HG02798 (cell line): ENCODE measurements at regions not wholly inside any gene's neighbourhood (a gene's known extent, or its start where the extent isn't known, plus 50 kb on each side); places are given as distances from the start of the nearest gene placed in this dataset.
"Not testable (repeated sequence)": the region's sequence is repeated elsewhere in the genome, so short reads cannot be mapped to it uniquely, and the experiment has no call there.

Experiments used
- ATAC-seq: cut with Tn5 transposase; IDR thresholded peaks from one replicate; pipeline ENCODE4 v1.9.1; 2021; ENCODE audit warnings: mild to moderate bottlenecking; ENCODE audit not compliant: unreplicated experiment, poor library complexity

DNA sequence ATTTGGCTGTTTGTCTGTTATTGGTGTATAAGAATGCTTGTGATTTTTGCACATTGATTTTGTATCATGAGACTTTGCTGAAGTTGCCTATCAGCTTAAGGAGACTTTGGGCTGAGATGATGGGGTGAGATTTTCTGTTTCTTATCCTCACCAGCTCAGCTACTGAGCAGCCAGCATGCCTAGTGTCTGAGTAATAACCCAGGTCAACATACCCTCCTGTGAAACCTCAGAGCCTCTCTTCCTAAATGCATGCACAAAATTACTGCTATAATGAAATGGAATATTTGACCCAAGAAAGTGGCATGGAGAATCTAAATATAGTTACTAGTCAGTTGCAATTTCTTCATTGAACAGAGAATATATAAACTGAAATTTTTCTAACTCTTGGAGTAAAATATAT, 220.8 kb downstream of the MINAR1 start:
- ATAC-seq: not testable (repeated sequence)

DNA sequence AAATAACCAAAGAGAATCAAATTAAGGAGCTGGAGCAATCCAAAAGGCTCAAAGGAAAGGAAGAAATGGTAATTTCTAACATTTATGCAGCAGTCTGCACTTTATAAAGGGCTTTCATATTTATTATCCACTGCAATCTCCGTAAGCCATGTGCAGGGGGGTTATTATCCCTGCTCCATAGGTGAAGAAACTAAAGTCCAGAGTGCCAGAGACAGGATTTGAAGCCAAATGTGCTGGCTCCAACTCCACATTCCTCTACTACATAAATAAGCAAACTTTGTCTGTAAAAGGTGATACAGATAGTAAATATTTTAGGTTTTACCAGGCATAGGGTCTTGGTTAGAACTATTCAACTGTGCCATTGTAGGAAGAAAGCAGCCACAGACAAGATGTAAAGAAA, 221.4 kb downstream of the MINAR1 start:
- ATAC-seq: no peak

DNA sequence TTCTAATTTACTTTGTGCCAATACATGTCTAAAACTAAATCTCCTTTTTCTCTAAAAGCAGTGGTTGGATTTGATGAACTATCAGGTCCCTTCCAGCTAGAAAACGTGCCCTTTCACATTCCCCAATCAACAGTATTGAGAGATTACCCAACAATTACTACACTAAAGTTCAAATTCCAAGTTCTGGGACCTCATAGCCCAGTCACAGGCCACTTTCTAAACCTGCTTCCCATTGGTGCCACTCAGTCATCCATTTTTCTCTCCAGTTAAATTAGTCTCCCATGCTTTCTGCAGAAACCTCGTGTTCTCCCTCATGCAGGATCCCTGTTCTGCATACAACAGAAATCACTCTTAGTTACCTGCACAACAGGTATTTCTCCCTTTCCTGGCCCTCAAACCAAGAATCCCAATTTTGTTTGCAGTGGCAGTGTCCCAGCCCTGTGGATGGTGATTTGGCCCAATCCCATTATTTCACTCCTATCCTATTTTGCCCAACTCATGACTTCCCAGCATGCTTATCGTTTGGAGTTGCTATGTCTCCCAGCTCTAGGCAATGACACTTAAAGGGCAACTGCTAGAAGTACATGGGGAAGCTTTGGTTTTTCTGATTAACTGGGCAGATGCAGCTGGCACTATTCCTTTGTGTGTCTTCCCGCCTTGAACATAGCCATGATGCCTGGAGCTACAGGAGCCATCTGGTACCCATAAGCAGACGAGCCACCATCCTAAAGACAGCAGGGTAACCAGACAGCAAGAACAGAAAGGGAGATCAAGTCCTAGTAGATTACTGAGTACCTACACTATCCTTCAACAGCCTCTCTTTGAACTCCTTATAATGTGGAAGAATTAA, 224.2 kb downstream of the MINAR1 start:
- no peak for ATAC-seq

DNA sequence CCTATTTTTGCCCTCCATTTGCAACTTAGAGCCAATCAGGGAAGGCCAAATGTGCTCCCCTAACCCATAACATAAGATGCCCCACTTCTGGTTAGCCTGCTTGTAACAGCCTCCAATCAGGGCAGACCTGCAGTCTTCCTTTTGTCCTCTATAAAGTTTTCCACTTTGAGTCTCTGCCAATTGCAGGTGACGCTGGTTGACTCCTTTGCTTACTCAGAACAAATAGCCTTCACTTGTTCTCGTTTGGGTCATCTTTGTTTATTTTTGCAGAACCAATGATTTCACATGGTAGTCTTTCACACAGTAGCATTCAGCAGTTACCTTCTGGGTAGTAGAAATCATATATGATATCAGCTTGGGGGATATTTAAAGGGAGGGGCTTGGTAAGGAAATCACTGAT, 225.6 kb downstream of the MINAR1 start:
- no peak for ATAC-seq

DNA sequence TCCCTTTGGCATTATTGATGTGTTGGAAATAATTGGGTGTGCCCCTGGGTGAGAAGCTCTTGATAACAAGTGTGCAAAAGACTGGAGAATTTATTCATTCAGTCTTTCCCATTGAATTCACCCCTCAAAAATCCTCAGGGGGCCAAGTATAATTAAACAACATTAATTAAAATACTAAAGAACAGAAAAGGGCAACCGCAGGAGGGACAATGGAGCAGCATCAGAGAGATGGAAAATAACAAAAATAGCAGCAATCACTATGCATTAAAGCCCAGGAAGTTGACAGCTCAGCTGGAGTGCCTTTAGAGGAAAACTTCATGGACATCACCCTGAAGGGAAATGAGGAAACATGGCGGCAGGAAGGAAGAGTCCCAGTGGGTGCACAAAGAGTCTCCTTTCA, 227.6 kb downstream of the MINAR1 start:
- ATAC-seq: no peak

DNA sequence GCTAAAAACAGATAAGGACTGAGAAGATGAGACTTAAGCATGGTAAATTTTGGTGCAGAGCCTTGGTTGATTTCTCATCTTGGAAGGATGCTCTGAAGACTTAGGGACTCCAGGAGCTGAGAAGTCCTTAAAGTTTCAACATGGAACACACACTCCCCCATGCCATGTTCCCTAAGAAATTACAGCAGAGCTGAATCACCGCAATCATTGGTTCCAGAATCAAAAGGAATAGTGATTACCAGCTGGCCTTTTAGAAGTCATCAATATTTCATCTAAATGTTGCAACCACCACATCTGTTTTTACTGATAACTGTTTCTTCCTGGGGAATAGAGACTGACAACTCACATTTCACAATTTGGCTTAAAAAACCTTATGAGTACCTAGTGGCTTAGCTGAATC, 229.3 kb downstream of the MINAR1 start:
- ATAC-seq: no peak

DNA sequence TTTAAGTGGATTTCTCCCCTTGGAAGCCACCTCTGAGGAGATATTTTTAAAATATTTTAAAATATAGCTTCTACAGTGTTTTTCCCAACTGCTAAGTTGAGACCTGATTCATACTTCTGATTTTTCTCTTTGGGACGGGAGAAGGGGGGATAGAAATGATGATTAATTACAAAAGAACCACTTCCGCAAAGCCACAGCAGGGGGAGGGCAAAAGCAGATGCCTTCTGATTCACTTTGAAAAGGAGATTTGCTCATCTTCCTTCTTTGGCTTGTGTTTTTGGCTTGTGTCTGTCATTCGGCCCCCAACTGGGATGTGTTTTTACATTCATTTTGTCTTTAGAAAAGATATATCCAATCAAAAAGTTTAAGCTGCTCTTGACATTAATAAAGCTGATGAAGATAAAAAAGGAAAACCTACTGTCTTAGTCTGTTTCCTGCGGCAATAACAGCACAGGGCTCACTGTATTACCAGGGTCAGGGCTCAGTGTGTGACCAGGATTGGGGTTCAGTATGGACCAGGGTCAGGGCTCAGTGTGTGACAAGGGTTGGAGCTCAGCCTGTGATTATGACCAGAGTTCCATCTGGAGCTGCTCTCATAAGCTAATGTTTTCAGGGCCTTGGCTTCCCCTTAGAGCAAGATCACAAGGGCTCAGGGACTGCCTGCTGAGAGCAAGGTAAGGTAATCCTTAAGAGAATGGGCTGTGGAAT, 223.2 kb downstream of the MTHFS start:
- peak; percentile 64 for ATAC-seq

DNA sequence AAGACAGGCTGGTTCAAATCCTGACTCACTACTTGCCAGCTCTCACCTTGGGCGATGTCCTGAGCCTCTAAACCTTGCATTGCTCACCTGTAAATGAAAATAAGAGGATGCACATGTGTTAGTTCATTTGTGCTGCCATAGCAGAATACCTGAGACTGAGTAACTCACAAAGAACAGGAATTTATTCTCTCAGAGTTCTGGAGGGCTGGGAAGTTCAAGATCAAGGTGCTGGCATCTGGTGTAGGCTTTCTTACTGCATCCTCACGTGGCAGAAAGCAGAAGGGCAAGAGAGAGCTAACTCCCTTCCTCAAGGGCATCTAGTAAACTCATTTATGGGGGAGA, 222.7 kb downstream of the MTHFS start:
- ATAC-seq: no peak

DNA sequence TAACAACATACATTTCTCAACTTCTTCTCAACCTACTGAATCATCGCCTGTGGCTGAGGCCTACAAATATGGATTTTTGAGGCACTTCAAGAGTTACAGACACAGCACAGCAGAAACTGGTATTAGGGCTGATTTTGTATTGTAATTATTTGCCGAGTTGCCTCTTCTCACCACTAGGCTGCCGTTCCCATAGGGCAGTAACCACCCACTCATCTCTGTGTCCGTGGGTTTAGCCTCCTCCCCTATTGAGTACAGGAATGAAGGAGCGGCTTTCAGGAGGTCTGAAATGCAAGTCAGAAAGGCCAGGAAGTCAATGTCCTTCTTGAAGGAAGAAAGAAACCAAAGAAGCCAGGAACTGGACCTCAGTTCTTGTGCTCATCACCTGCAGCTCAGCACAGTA, 220.8 kb downstream of the MTHFS start:
- ATAC-seq: no peak

DNA sequence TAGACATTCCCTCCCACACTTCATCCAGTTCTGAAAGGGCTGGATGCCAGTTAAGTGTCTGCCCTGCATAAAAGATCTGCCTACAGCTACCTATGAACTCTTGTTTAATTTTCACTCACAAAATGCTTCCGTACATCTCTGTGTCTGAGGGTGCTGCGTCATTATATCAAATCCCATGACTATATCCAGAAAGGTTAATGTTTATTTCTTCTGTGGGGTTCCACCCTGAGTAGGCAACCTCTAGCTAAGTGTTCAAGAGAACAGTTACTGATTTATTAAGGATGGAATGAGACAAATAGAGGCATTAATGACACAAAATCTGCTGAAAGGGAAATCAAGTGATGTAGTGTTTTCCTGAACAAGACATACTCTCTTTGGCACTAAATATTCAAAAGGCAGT, 220.2 kb downstream of the MTHFS start:
- no peak for ATAC-seq

DNA sequence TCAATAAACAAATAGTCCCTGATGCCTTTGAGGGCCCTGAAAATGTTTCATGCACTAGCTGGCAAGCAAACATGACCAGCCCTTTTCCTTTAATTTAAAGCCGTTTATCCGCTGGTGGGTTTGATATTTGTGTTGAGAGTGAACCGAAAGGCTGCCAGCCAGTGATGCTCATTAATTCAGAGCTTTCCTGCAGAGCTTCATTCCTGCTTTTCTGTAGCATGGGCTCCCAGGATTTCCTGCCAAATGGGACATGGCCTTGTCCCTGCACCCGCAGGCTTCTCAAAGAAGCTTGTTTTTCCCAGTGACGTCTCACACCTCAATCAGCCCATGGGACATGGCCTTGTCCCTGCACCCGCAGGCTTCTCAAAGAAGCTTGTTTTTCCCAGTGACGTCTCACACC, 219.6 kb downstream of the MTHFS start:
- ATAC-seq: no peak

DNA sequence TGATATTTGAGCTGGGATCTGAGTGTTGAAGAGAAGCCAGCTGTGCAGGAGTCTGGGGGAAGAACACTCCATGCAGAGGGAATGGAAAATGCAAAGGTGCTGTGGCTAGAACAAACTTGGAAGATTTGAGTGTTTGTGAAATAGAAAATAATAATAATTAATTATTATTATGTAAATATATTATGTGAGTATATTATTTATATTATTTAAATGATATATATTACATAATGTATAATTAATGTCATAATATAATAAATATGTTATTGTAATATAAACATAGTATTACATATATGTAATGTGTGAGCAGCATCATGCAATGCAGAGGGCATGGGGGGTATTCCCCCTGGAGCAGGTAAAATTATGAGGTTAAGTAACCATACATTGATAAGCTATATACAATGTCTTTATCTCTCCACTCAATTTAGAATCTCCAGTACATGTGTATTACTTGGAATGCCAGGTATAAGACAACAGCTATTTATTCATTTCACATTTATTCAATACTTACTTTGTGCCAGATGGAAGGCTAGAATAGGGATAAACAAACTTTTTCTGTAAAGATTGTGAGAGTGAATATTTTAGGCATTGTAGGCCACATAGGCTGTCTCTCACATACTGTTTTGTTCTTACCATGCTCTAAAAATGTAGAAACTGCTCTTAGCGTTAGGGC, 218.6 kb downstream of the MTHFS start:
- ATAC-seq: no peak

DNA sequence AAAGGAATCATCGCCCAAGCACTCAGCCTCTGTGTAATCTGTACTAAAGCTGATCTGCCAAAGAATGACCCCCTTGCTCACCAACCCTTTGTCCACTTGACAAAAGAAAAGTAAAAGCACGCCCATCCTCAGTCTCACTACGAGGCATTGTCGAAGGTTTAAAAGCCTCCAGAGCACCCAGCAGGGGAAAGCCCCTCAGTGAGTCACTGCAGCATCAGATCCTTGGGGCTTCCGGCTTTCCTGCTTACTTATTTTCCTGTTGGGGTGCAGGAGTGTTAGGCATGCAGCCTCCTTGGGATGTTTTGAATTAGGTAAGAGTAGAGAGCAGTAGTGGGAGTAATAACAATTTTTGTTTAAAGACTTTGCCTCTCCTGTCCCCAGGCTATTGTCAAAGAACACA, 216.1 kb downstream of the MTHFS start:
- peak; percentile 76 for ATAC-seq

DNA sequence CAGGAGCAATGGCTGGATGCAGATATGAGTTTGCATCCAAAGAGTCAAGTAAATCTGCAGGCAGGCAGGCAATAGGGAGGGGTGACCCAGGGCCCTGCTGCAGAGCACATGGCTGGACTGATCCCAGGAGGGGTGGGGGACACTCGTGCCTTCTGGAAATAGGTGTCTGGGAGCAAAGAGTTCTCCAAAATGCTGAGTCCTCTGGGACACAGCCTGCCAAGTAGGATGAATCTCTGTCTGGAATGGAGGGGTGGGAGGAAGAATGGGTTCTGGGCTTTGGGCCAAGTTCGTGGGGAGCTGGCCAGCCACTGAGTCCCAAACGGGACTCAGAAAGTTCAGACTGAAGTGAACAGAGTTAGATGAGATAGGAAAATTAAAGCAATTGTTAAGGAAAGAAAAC, 214.5 kb downstream of the MTHFS start:
- no peak for ATAC-seq

DNA sequence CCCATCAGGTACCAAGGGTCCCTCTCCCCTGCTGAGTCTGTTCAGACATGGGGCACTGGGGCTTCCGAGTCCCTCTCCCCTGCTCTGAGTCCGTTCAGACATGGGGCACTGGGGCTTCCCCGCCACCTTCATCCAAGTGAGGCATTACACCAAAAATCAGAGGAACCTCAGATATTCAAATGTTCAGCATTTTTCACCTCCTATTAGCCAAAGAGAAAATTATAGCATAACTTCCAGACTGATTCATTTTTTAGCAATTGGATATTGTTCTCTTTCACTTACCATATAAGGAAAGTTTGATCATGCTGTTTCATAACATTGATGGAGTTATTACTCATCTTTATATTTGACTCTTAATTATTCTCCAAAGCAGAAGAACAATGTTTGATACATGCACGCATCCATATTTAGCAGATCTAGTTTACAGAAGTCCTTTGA, 213.9 kb downstream of the MTHFS start:
- ATAC-seq: no peak

DNA sequence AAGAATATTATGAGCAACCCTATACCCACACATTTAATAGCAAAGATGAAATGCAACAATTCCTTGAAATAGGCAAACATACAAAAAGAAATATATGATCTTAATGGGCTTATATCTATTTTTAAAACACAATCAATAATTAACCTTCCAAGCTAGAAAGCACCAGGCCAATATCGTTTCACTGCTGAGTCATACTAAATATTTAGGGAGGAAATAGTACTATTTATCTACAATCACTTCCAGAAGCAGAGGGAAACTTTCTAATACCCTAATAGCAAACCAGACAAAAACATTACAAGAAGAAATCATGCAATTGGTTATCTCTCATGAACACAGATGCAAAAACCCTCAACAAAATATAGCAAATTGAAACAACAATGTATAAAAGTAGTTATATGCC, 207.8 kb downstream of the MTHFS start:
- ATAC-seq: no peak

DNA sequence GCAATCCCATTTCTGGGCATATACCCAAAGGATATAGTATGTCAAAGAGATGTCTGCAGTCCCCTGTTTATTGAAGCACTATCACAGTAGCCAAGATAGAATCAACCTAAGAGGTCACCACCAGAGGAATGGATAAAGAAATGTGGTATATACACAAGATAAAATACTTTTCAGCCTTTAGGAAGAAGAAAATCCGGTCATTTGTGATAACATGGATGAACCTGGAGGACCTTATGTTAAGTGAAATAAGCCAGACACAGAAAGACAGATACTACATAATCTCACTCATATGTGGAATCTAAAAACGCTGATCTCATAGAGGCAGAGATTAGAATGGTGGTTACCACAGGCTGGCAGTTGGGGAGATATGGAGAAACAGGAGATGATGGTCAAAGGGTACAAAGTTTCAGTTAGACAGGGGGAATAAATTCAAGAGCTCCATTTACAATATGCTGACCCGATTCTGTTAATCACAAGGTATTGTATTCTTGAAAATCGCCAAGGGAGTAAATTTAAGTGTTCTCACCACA, 195.8 kb downstream of the MTHFS start:
- ATAC-seq: no peak

DNA sequence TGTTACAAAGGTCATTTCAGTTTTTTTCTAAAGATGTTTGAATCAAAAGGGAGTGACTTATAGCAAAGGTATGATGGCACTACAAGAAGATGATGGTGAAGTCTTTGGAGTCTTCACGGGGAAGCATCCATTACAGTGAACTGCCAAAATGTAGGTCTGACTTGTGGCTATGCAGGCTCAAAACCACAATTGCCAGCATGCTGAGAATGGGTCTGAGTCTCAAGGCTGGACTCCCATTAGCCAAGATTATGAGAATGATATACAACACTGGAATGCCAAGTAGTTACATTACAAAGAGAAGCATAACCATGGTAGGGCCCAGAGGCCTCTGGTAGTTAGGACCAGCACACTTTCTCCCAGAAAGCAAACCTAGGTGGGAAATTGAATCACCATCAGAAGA, 194.2 kb downstream of the MTHFS start:
- ATAC-seq: no peak

DNA sequence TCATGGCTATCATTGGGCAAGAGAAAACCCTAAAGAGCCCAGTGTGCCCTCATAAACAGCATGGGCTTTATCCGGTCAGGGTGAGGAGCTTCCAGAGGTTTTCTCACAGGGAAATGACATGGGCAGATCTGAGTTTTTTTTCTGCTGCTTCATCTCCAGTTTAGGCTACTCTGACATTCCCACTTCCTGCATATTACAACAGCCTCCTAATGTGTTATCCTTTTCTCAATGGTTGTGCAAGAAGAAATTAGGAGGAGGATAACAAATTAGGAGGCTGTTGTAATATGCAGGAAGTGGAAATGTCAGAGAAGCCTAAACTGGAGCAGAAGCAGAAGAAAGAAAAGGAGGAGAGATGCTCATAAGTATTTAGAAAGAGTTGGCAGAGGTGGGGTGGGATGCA, 175.6 kb downstream of the MTHFS start:
- ATAC-seq: no peak

DNA sequence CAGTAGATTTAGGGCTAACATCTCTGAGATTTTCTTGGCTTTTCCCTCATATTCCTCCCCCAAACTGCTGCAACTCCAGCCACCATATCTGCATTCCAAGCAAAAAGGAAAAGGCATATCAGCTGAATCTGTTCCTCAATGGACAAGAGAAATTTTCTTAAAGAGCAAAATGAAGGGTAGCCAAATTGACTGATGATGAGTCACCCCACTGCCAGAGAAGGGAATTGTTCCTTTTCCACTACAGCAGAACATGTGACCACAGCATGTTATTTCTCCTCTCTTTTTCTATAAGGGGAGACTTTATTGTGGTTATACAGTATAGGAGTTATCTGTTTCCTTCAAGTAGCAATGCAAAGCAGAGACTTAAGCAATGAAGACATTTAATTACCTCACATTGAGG, 172.5 kb downstream of the MTHFS start:
- no peak for ATAC-seq

DNA sequence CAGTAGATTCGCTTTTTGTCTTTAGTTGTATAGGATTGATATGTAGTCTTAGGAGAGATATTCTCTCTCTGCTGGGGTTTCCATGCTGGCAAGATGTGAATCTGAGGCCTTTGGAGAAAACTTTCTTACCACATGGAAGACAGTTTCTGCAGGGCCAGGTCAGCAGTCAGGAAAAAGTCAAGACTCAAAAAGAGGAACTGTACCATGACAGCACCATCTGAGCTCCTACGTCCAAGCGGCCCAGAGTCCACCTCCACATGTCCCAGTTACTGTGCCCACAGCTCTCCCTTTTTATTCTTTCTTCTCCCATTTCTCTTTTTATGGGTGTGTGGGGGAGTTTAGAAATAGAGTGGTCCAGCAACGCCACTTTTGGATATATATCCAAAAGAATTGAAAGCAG, 172.0 kb downstream of the MTHFS start:
- ATAC-seq: no peak
